ENCODE measurements at regions not wholly inside any gene's neighbourhood (a gene's known extent, or its start where the extent isn't known, plus 50 kb on each side); places are given as distances from the start of the nearest gene placed in this dataset.

DNA sequence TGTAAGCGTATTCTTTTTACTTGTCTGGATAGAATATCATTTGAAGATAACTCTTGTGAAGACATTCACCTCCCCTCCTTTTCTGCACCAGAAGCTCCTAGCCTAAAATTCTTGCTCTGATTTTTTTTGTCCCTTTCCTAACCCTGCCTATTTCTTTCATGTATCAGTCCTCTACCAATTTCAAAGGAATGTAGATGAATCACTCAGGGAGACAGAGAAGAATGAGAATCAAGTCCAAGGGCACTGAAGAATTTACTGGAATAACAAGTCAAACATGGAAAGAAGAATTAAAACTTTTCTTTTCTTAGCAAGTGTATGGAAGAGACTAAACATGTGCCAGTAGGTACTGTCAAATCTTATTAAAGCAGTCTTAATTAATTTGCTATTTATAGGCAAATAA lies 618.7 kb downstream of the DNAH5 start:
- TF ChIP-seq CTCF (IDR thresholded peaks at IDR 0.05; ENCODE audit: insufficient read depth, low read length) = no peak
- TF ChIP-seq REST (IDR thresholded peaks at IDR 0.05; ENCODE audit: insufficient replicate concordance, low read depth) = no peak
